ENCODE measurements at regions not wholly inside any gene's neighbourhood (a gene's known extent, or its start where the extent isn't known, plus 50 kb on each side); places are given as distances from the start of the nearest gene placed in this dataset.

GRCh38 chr15:46567968-46568367 lies 933.1 kb downstream of the SQOR start:
- H3K9me3 ChIP-seq, result no peaks in the 10 kb centered on the region
- TF ChIP-seq CTCF (IDR thresholded peaks at IDR 0.05), result no peak

DNA sequence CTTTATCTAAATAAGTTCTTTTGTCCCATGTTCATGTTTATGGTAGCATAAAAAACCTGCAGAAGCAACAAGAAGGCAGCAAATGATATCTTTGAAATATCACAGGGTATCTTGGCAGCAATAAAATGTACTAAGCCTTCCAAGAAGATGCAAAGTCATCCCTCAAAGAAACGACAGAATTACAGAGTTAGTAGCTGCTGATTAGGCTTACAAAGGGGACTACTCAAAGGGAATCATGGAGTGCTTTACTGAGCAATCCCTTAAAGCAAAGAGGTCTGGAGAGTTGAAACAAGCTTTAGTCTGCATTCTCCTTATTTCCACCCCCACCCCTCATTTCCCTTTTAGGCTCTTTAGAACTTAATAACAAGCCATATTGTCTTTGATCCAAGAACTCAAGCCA lies 935.0 kb downstream of the SQOR start:
- no peak overlapping the region for H3K4me3 ChIP-seq (ENCODE audit: low read depth in 1 of 2, low read length in 1 of 2)
- H3K36me3 ChIP-seq, result no peaks in the 10 kb centered on the region
- H3K4me1 ChIP-seq (ENCODE audit: control insufficient read depth in 1 of 2, insufficient read depth in 1 of 2, low read depth in 1 of 2, low read length in 1 of 2), result no peaks in the 10 kb centered on the region
- H3K27ac ChIP-seq, result no peak overlapping the region
- H3K9me3 ChIP-seq, result no peaks in the 10 kb centered on the region
- TF ChIP-seq CTCF (IDR thresholded peaks at IDR 0.05), result no peak
- no peaks in the 10 kb centered on the region for H3K27me3 ChIP-seq

More at GRCh38 chr15:46567968-46568367, 933.1 kb downstream of the SQOR start:
- H3K4me3 ChIP-seq (ENCODE audit: low read depth in 1 of 2, low read length in 1 of 2), result no peak overlapping the region
- H3K27ac ChIP-seq, result no peak overlapping the region
- no peaks in the 10 kb centered on the region for H3K27me3 ChIP-seq
- H3K4me1 ChIP-seq (ENCODE audit: control insufficient read depth in 1 of 2, insufficient read depth in 1 of 2, low read depth in 1 of 2, low read length in 1 of 2), result no peaks in the 10 kb centered on the region
- no peaks in the 10 kb centered on the region for H3K36me3 ChIP-seq

DNA sequence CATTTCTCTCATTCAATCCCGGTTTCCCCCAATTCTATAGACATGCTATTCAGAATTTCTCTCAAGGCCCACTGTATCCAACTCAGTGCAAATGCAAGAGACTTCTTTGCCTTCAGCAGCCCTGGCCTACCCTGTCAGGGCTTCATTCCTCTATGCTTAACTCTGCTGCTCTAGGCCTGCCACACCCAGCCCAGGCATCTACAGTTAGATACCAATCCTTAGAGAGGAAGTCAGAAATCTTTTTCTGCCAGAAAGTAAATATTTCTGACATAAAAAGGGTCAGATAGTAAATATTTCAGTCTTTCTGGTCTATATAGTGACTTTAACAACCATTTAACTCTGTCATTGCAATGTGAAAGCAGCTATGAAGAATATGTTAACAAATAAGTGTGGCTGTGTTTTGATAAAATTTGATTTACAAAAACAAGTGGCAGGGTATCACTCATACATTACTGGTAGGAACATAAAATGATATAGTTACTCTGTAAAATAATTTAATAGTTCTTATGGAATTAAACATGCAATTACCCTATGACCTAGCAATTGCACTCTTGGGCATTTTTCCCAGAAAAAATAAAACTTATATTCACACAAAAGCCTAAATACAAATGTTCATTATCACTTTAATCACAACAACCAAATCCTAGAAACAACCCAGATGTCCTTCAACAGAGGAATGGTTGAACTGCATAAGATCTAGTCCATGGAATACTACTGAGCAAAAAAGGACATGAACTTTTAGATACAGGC lies 942.0 kb downstream of the SQOR start:
- H3K9me3 ChIP-seq, result no peaks in the 10 kb centered on the region
- H3K4me1 ChIP-seq (ENCODE audit: control insufficient read depth in 1 of 2, insufficient read depth in 1 of 2, low read depth in 1 of 2, low read length in 1 of 2), result no peaks in the 10 kb centered on the region
- no peak for TF ChIP-seq CTCF (IDR thresholded peaks at IDR 0.05)
- H3K36me3 ChIP-seq, result no peaks in the 10 kb centered on the region
- no peaks in the 10 kb centered on the region for H3K27me3 ChIP-seq
- H3K4me3 ChIP-seq (ENCODE audit: low read depth in 1 of 2, low read length in 1 of 2), result no peak overlapping the region
- no peak overlapping the region for H3K27ac ChIP-seq

- Histone ChIP-seq H3K27me3 (no peaks in the 10 kb centered on the region), H3K4me1 (ENCODE audit: control insufficient read depth in 1 of 2, insufficient read depth in 1 of 2, low read depth in 1 of 2, low read length in 1 of 2) (no peaks in the 10 kb centered on the region), H3K36me3 (no peaks in the 10 kb centered on the region), H3K27ac (no peak overlapping the region), H3K4me3 (ENCODE audit: low read depth in 1 of 2, low read length in 1 of 2) (no peak overlapping the region), H3K9me3 (no peaks in the 10 kb centered on the region)
- no peak for TF ChIP-seq CTCF (IDR thresholded peaks at IDR 0.05)
Observed at GRCh38 chr15:46577767-46578166, 942.9 kb downstream of the SQOR start.

DNA sequence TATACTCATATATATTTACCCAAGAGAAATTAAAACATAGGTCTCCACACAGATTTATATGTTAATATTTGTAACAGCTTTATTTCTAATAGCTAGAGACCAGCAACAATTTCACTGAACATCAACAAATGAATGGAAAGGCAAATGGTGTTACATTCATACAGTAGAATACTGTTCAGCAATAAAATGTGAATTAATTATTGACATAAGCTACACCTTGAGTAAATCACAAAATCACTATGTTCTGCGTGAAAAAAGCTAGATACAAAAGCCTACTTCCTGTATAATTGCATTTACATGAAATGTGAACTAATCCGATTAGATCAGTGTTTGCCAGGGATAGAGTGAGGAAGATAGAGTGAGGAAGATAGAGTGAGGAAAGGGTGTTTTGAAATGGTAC lies 945.7 kb downstream of the SQOR start:
- H3K27me3 ChIP-seq, result no peaks in the 10 kb centered on the region
- no peaks in the 10 kb centered on the region for H3K36me3 ChIP-seq
- H3K27ac ChIP-seq, result no peak overlapping the region
- no peak overlapping the region for H3K4me3 ChIP-seq (ENCODE audit: low read depth in 1 of 2, low read length in 1 of 2)
- TF ChIP-seq CTCF (IDR thresholded peaks at IDR 0.05), result no peak
- no peaks in the 10 kb centered on the region for H3K9me3 ChIP-seq
- no peaks in the 10 kb centered on the region for H3K4me1 ChIP-seq (ENCODE audit: control insufficient read depth in 1 of 2, insufficient read depth in 1 of 2, low read depth in 1 of 2, low read length in 1 of 2)

Data from neutrophil (primary cell).